ENCODE measurements at regions not wholly inside any gene's neighbourhood (a gene's known extent, or its start where the extent isn't known, plus 50 kb on each side); places are given as distances from the start of the nearest gene placed in this dataset.

GRCh38 chr6:14606353-14606752 lies 488.8 kb downstream of the CD83 start:
- TF ChIP-seq CTCF (IDR thresholded peaks at IDR 0.05; ENCODE audit: insufficient read depth, low read length, poor library complexity, severe bottlenecking) (no peak), EZH2phosphoT487 (conservative IDR thresholded peaks at IDR 0.05; ENCODE audit: low read length) (no peak)
